H9 (cell line): ENCODE measurements at regions not wholly inside any gene's neighbourhood (a gene's known extent, or its start where the extent isn't known, plus 50 kb on each side); places are given as distances from the start of the nearest gene placed in this dataset.

ENCODE experiments used
- DNase-seq: peaks from one replicate; pipeline ENCODE4 v3.0.0-alpha.2; 2017
- H2AFZ ChIP-seq: one replicate; pipeline ENCODE4 v1.6.1; 2013; ENCODE audit warnings: mild to moderate bottlenecking, low read length, control low read depth, moderate library complexity
- H2AK5ac ChIP-seq: 2 replicates; pipeline ENCODE4 v1.6.1; 2013; ENCODE audit warnings: low read length, control low read depth, mixed read lengths; ENCODE audit not compliant: insufficient read length
- H2BK120ac ChIP-seq: one replicate; pipeline ENCODE4 v1.6.1; 2013; ENCODE audit warnings: low read depth, mild to moderate bottlenecking, low read length, control low read depth, inconsistent platforms; ENCODE audit not compliant: poor library complexity, severe bottlenecking
- H2BK12ac ChIP-seq: 2 replicates; pipeline ENCODE4 v1.6.1; 2013; ENCODE audit warnings: low read length, control low read depth, mixed read lengths, low read depth; ENCODE audit not compliant: insufficient read length
- H2BK15ac ChIP-seq: 2 replicates; pipeline ENCODE4 v1.6.1; 2013; ENCODE audit warnings: low read depth, low read length, control low read depth
- H2BK20ac ChIP-seq: one replicate; pipeline ENCODE4 v1.6.1; 2013; ENCODE audit warnings: low read depth, mild to moderate bottlenecking, low read length, control low read depth, inconsistent platforms; ENCODE audit not compliant: poor library complexity, severe bottlenecking
- H2BK5ac ChIP-seq: 2 replicates; pipeline ENCODE4 v1.6.1; 2013; ENCODE audit warnings: low read length, control low read depth, mixed read lengths; ENCODE audit not compliant: insufficient read length
- H3K14ac ChIP-seq: 2 replicates; pipeline ENCODE4 v1.6.1; 2013; ENCODE audit warnings: low read length, control low read depth; ENCODE audit not compliant: insufficient read depth
- H3K18ac ChIP-seq: 2 replicates; pipeline ENCODE4 v1.6.1; 2013; ENCODE audit warnings: low read depth, mild to moderate bottlenecking, mixed read lengths, low read length, control low read depth; ENCODE audit not compliant: insufficient read length
- H3K23ac ChIP-seq: 2 replicates; pipeline ENCODE4 v1.6.1; 2013; ENCODE audit warnings: low read length, control low read depth, mixed read lengths, low read depth; ENCODE audit not compliant: insufficient read length
- H3K23me2 ChIP-seq: 2 replicates; pipeline ENCODE4 v1.6.1; 2013; ENCODE audit warnings: low read depth, mild to moderate bottlenecking, mixed read lengths, low read length, control low read depth; ENCODE audit not compliant: insufficient read length, poor library complexity, severe bottlenecking
- H3K27ac ChIP-seq: 2 replicates; pipeline ENCODE4 v1.5.1; 2013; ENCODE audit warnings: low read length, control low read depth, mixed read lengths, low read depth; ENCODE audit not compliant: insufficient read length
- H3K27me3 ChIP-seq: 2 replicates; pipeline ENCODE4 v1.6.1; 2013; ENCODE audit warnings: low read length, control low read depth, inconsistent platforms; ENCODE audit not compliant: insufficient read depth
- H3K4ac ChIP-seq: 2 replicates; pipeline ENCODE4 v1.6.1; 2013; ENCODE audit warnings: low read depth, mild to moderate bottlenecking, control low read depth, inconsistent platforms, low read length, moderate library complexity
- H3K4me1 ChIP-seq: 2 replicates; pipeline ENCODE4 v1.6.1; 2013; ENCODE audit warnings: low read length, control low read depth, inconsistent platforms; ENCODE audit not compliant: insufficient read depth
- H3K4me2 ChIP-seq: 2 replicates; pipeline ENCODE4 v1.6.1; 2013; ENCODE audit warnings: low read length, control low read depth, mixed read lengths; ENCODE audit not compliant: insufficient read length, insufficient read depth
- H3K56ac ChIP-seq: 2 replicates; pipeline ENCODE4 v1.6.1; 2013; ENCODE audit warnings: low read depth, mild to moderate bottlenecking, mixed read lengths, low read length, control low read depth; ENCODE audit not compliant: insufficient read length
- H3K79me1 ChIP-seq: 2 replicates; pipeline ENCODE4 v1.6.1; 2013; ENCODE audit warnings: low read depth, mild to moderate bottlenecking, moderate library complexity, low read length, control low read depth, inconsistent platforms; ENCODE audit not compliant: insufficient read depth, poor library complexity, severe bottlenecking
- H3K79me2 ChIP-seq: 2 replicates; pipeline ENCODE4 v1.6.1; 2013; ENCODE audit warnings: low read length, control low read depth, inconsistent platforms; ENCODE audit not compliant: insufficient read depth
- H3K9ac ChIP-seq: 2 replicates; pipeline ENCODE4 v1.6.1; 2013; ENCODE audit warnings: low read length, control low read depth, mixed read lengths; ENCODE audit not compliant: insufficient read length; ENCODE audit errors: extremely low read depth
- H3K9me3 ChIP-seq: one replicate; pipeline ENCODE4 v1.6.1; 2013; ENCODE audit warnings: low read depth, low read length, inconsistent platforms; ENCODE audit not compliant: control insufficient read depth
- H3T11ph ChIP-seq: one replicate; pipeline ENCODE4 v1.6.1; 2013; ENCODE audit warnings: mild to moderate bottlenecking, low read length, control low read depth, inconsistent platforms
- H4K20me1 ChIP-seq: one replicate; pipeline ENCODE4 v1.6.1; 2013; ENCODE audit not compliant: control insufficient read depth, insufficient read length, insufficient read depth
- H4K5ac ChIP-seq: 2 replicates; pipeline ENCODE4 v1.6.1; 2013; ENCODE audit warnings: low read depth, mild to moderate bottlenecking, mixed read lengths, low read length, control low read depth; ENCODE audit not compliant: insufficient read length
- H4K8ac ChIP-seq: replicated peaks from 2 replicates; pipeline ENCODE4 v1.6.1; 2013; ENCODE audit warnings: low read length, control low read depth, mixed read lengths, low read depth; ENCODE audit not compliant: insufficient read length
- H4K91ac ChIP-seq: 2 replicates; pipeline ENCODE4 v1.6.1; 2013; ENCODE audit warnings: low read depth, mild to moderate bottlenecking, moderate library complexity, mixed read lengths, low read length, control low read depth; ENCODE audit not compliant: insufficient read length
- H3K27ac Mint-ChIP-seq, 3 experiments: 2 replicates in 2 of 3; 3 replicates in 1 of 3; pipeline ENCODE4 v1.8.0; 2020 to 2021; ENCODE audit warnings: mixed read lengths in 3 of 3, mild to moderate bottlenecking in 1 of 3, moderate library complexity in 1 of 3
- H3K27me3 Mint-ChIP-seq: 2 replicates; pipeline ENCODE4 v1.8.0; 2021; ENCODE audit warnings: low read depth, mild to moderate bottlenecking, moderate library complexity, mixed read lengths
- H3K36me3 Mint-ChIP-seq, 3 experiments: 2 replicates in 2 of 3; 3 replicates in 1 of 3; pipeline ENCODE4 v1.8.0; 2020 to 2021; ENCODE audit warnings: low read depth in 3 of 3, mixed read lengths in 3 of 3; ENCODE audit not compliant: insufficient read depth in 1 of 3
- H3K4me1 Mint-ChIP-seq, 2 experiments: 2 replicates each; pipeline ENCODE4 v1.8.0; 2020; ENCODE audit warnings: mixed read lengths in 2 of 2
- H3K4me3 Mint-ChIP-seq, 2 experiments: 2 replicates in 1 of 2; 3 replicates in 1 of 2; pipeline ENCODE4 v1.8.0; 2020 to 2021; ENCODE audit warnings: mild to moderate bottlenecking in 2 of 2, mixed read lengths in 2 of 2, moderate library complexity in 1 of 2
- H3K9me3 Mint-ChIP-seq, 2 experiments: 2 replicates in 1 of 2; 3 replicates in 1 of 2; pipeline ENCODE4 v1.8.0; 2020; ENCODE audit warnings: mild to moderate bottlenecking in 2 of 2, mixed read lengths in 2 of 2, moderate library complexity in 1 of 2
- WGBS: extraction: QIAGEN DNeasy Blood & Tissue Kit; methylation state at CpG from one replicate; pipeline ENCODE4 v1.1.7; 2013; ENCODE audit warnings: missing lambda C conversion rate, low lambda C conversion rate, mixed read lengths; ENCODE audit not compliant: insufficient read length; ENCODE audit errors: extremely low coverage; 5-methylcytosine and 5-hydroxymethylcytosine counted together
- TF ChIP-seq, protein P1 (sequence below): fragments of 200-600 bp; sonication (generic); conservative IDR thresholded peaks from 3 replicates; pipeline ENCODE4 v1.8.0; 2021; ENCODE audit warnings: antibody characterized with exemption, mild to moderate bottlenecking

GRCh38 chr6:81128671-81129070, 623.8 kb downstream of the TENT5A start:
- TF ChIP-seq, protein P1, sequence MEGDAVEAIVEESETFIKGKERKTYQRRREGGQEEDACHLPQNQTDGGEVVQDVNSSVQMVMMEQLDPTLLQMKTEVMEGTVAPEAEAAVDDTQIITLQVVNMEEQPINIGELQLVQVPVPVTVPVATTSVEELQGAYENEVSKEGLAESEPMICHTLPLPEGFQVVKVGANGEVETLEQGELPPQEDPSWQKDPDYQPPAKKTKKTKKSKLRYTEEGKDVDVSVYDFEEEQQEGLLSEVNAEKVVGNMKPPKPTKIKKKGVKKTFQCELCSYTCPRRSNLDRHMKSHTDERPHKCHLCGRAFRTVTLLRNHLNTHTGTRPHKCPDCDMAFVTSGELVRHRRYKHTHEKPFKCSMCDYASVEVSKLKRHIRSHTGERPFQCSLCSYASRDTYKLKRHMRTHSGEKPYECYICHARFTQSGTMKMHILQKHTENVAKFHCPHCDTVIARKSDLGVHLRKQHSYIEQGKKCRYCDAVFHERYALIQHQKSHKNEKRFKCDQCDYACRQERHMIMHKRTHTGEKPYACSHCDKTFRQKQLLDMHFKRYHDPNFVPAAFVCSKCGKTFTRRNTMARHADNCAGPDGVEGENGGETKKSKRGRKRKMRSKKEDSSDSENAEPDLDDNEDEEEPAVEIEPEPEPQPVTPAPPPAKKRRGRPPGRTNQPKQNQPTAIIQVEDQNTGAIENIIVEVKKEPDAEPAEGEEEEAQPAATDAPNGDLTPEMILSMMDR = no peak
- Histone ChIP-seq H4K5ac (no peak overlapping the region), H2BK20ac (no peak overlapping the region), H4K8ac (no peak overlapping the region), H2BK5ac (no peak overlapping the region), H2BK120ac (no peak overlapping the region), H4K91ac (no peak overlapping the region), H2AK5ac (no peak overlapping the region), H3K79me1 (no peaks in the 10 kb centered on the region), H3K4me1 (no peaks in the 10 kb centered on the region), H3K23me2 (no peaks in the 10 kb centered on the region), H3K27me3 (no peaks in the 10 kb centered on the region), H3K27ac (no peak overlapping the region), H3K9me3 (no peaks in the 10 kb centered on the region), H2BK12ac (no peak overlapping the region), H2BK15ac (no peak overlapping the region), H3K79me2 (no peaks in the 10 kb centered on the region), H3K14ac (no peak overlapping the region), H3K18ac (no peak overlapping the region), H3K56ac (no peak overlapping the region), H2AFZ (no peak overlapping the region), H3K23ac (no peak overlapping the region), H3K9ac (no peak overlapping the region), H3T11ph (no peak overlapping the region), H3K4me2 (no peak overlapping the region), H3K4ac (no peak overlapping the region), H4K20me1 (no peaks in the 10 kb centered on the region)
- Mint-ChIP-seq H3K9me3 (no peaks in the 10 kb centered on the region), H3K4me3 (no peak overlapping the region), H3K27me3 (no peaks in the 10 kb centered on the region), H3K36me3 (no peaks in the 10 kb centered on the region), H3K27ac (no peak overlapping the region), H3K4me1 (no peaks in the 10 kb centered on the region)
- no peak for DNase-seq
- WGBS = no CpG with 5 or more reads among the region's 1 CpG
